OCI-LY1 (cell line): ENCODE measurements at regions not wholly inside any gene's neighbourhood (a gene's known extent, or its start where the extent isn't known, plus 50 kb on each side); places are given as distances from the start of the nearest gene placed in this dataset.

Experiments used
- H2AFZ ChIP-seq: fragments of 200-600 bp; sonication (generic), shearing (Covaris generic); 2 replicates; pipeline ENCODE4 v1.6.0; 2014; ENCODE audit warnings: antibody characterized with exemption, mild to moderate bottlenecking, low read length
- H3F3A ChIP-seq: fragments of 200-600 bp; sonication (generic), shearing (Covaris generic); 2 replicates; pipeline ENCODE4 v1.6.0; 2014; ENCODE audit warnings: mild to moderate bottlenecking, antibody characterized with exemption, low read length, moderate library complexity; ENCODE audit not compliant: insufficient read depth
- H3K27ac ChIP-seq: fragments of 200-600 bp; sonication (generic); 2 replicates; pipeline ENCODE4 v1.5.1; 2014; ENCODE audit warnings: low read length, mixed run types, mild to moderate bottlenecking, low read depth; ENCODE audit not compliant: poor library complexity, severe bottlenecking
- H3K27me3 ChIP-seq: fragments of 200-600 bp; sonication (generic); 2 replicates; pipeline ENCODE4 v1.6.0; 2014; ENCODE audit warnings: antibody characterized with exemption, mild to moderate bottlenecking, low read length, moderate library complexity; ENCODE audit not compliant: insufficient read depth
- H3K36me3 ChIP-seq: fragments of 200-600 bp; sonication (generic); 2 replicates; pipeline ENCODE4 v1.6.1; 2014; ENCODE audit warnings: mild to moderate bottlenecking, antibody characterized with exemption, low read length, moderate library complexity, mixed read lengths; ENCODE audit not compliant: insufficient read depth
- H3K4me1 ChIP-seq: fragments of 200-600 bp; sonication (generic); 2 replicates; pipeline ENCODE4 v1.5.1; 2014; ENCODE audit warnings: mild to moderate bottlenecking, low read length, moderate library complexity; ENCODE audit not compliant: insufficient read depth, severe bottlenecking
- H3K4me2 ChIP-seq: fragments of 200-600 bp; sonication (generic), shearing (Covaris generic); 2 replicates; pipeline ENCODE4 v1.6.1; 2014; ENCODE audit warnings: low read length
- H3K4me3 ChIP-seq: fragments of 200-600 bp; sonication (generic); 2 replicates; pipeline ENCODE4 v1.5.1; 2014; ENCODE audit warnings: low read length, low read depth, mild to moderate bottlenecking, mixed read lengths; ENCODE audit not compliant: poor library complexity, severe bottlenecking
- H3K79me2 ChIP-seq: fragments of 200-600 bp; shearing (Covaris generic); 2 replicates; pipeline ENCODE4 v1.6.1; 2016; ENCODE audit warnings: mixed run types, low read length, mixed read lengths; ENCODE audit not compliant: insufficient read depth
- H3K9ac ChIP-seq: fragments of 200-600 bp; sonication (generic), shearing (Covaris generic); 2 replicates; pipeline ENCODE4 v1.6.1; 2014; ENCODE audit warnings: mild to moderate bottlenecking, low read length, mixed read lengths
- H3K9me2 ChIP-seq: fragments of 200-600 bp; sonication (generic), shearing (Covaris generic); 2 replicates; pipeline ENCODE4 v1.6.1; 2014; ENCODE audit warnings: low read depth, mild to moderate bottlenecking, low read length, mixed read lengths
- H3K9me3 ChIP-seq: fragments of 200-600 bp; shearing (Covaris generic); 2 replicates; pipeline ENCODE4 v1.6.1; 2014; ENCODE audit warnings: low read length, mixed read lengths
- H4K20me1 ChIP-seq: fragments of 200-600 bp; sonication (generic), shearing (Covaris generic); 2 replicates; pipeline ENCODE4 v1.6.0; 2016; ENCODE audit warnings: mild to moderate bottlenecking, low read length; ENCODE audit not compliant: insufficient read depth
- EZH2 ChIP-seq: fragments of 200-600 bp; sonication (generic), shearing (Covaris generic); IDR thresholded peaks from 2 replicates; pipeline ENCODE4 v1.8.0; 2017; ENCODE audit warnings: borderline replicate concordance, mixed run types, mild to moderate bottlenecking, antibody characterized with exemption, low read length, moderate library complexity, mixed read lengths
- TF ChIP-seq, protein P1 (sequence below): fragments of 200-600 bp; sonication (generic), shearing (Covaris generic); IDR thresholded peaks from 2 replicates; pipeline ENCODE4 v1.5.1; 2017; ENCODE audit warnings: mild to moderate bottlenecking, antibody characterized with exemption, low read length, moderate library complexity, mixed read lengths

DNA sequence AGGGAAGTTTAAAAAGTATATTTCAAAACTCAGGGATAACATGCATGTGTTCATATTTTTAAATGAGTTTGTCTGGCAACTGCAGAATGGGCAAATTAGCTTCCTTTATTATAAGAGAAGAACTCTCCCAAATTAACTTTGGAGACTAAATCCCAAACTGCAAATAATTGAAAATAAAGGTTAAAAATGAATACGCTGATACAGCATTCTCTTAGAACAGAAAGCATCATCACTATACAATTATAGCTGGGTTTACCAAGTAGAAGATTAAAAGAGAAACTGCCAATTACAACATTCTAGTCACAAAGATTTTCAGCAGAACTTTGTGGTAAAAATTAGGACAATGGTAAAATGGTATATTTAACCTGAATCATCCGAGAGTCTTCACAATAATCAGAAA lies 73.3 kb downstream of the OLFM4 start:
- Histone ChIP-seq H3K27me3 (no peaks in the 10 kb centered on the region), H3K36me3 (no peaks in the 10 kb centered on the region), H3K9ac (no peak overlapping the region), H3K4me3 (no peak overlapping the region), H3K9me3 (no peaks in the 10 kb centered on the region), H3K27ac (no peak overlapping the region), H2AFZ (no peak overlapping the region), H3K4me2 (no peak overlapping the region), H4K20me1 (no peaks in the 10 kb centered on the region), H3K9me2 (no peaks in the 10 kb centered on the region), H3K4me1 (no peaks in the 10 kb centered on the region), H3K79me2 (no peaks in the 10 kb centered on the region), H3F3A (no peaks in the 10 kb centered on the region)
- TF ChIP-seq EZH2, result no peak
- TF ChIP-seq, protein P1, sequence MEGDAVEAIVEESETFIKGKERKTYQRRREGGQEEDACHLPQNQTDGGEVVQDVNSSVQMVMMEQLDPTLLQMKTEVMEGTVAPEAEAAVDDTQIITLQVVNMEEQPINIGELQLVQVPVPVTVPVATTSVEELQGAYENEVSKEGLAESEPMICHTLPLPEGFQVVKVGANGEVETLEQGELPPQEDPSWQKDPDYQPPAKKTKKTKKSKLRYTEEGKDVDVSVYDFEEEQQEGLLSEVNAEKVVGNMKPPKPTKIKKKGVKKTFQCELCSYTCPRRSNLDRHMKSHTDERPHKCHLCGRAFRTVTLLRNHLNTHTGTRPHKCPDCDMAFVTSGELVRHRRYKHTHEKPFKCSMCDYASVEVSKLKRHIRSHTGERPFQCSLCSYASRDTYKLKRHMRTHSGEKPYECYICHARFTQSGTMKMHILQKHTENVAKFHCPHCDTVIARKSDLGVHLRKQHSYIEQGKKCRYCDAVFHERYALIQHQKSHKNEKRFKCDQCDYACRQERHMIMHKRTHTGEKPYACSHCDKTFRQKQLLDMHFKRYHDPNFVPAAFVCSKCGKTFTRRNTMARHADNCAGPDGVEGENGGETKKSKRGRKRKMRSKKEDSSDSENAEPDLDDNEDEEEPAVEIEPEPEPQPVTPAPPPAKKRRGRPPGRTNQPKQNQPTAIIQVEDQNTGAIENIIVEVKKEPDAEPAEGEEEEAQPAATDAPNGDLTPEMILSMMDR, result no peak

DNA sequence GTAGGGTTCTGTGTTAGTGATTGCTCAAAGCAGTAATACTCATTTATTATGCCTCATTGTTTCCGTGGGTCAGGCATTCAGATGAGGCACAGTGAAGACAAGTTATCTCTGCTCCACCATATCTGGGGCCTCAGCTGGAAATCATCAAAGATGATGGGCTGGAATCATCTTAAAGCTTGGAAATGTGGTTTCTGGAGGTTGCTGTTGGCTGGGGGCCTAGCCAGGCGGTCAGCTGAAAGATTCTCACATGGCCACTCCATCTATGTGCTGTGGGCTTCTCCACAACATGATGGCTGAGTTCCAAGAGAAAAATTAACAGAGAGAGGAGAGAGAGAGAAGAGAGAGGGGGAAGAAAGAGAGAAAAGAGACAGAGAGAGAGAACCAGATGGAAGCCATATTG lies 75.5 kb downstream of the OLFM4 start:
- Histone ChIP-seq H2AFZ (no peak overlapping the region), H3F3A (no peaks in the 10 kb centered on the region), H3K9me2 (no peaks in the 10 kb centered on the region), H3K36me3 (no peaks in the 10 kb centered on the region), H3K27ac (no peak overlapping the region), H4K20me1 (no peaks in the 10 kb centered on the region), H3K79me2 (no peaks in the 10 kb centered on the region), H3K4me3 (no peak overlapping the region), H3K4me2 (no peak overlapping the region), H3K9ac (no peak overlapping the region), H3K27me3 (no peaks in the 10 kb centered on the region), H3K9me3 (no peaks in the 10 kb centered on the region), H3K4me1 (no peaks in the 10 kb centered on the region)
- TF ChIP-seq EZH2, result no peak
- TF ChIP-seq, protein P1, result no peak

DNA sequence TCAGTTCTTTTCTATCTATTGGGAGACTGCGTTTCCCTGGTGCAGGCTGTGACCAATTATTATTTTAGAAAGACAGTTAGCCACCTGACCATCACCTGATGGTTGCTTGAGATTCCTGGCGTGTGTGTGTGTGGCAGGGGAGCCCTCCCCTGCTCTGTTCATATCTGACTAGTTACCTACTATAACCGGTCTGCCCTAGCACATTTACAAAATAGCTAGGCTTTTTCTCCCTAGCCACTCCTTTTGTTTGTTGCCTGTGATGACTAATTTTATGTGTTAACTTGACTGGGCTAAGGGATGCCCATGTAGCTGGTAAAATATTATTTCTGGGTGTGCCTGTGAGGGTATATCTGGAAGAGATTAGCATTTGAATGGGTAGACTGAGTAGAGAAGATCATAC lies 76.9 kb downstream of the OLFM4 start:
- Histone ChIP-seq H3K4me1 (no peaks in the 10 kb centered on the region), H3K36me3 (no peaks in the 10 kb centered on the region), H4K20me1 (no peaks in the 10 kb centered on the region), H3F3A (no peaks in the 10 kb centered on the region), H3K27ac (no peak overlapping the region), H3K4me2 (no peak overlapping the region), H3K9me3 (no peaks in the 10 kb centered on the region), H3K27me3 (no peaks in the 10 kb centered on the region), H3K9me2 (no peaks in the 10 kb centered on the region), H2AFZ (no peak overlapping the region), H3K79me2 (no peaks in the 10 kb centered on the region), H3K4me3 (no peak overlapping the region), H3K9ac (no peak overlapping the region)
- no peak for TF ChIP-seq EZH2
- TF ChIP-seq, protein P1, result no peak
